ENCODE measurements at regions not wholly inside any gene's neighbourhood (a gene's known extent, or its start where the extent isn't known, plus 50 kb on each side); places are given as distances from the start of the nearest gene placed in this dataset.
A peak's percentile ranks its signal among the peaks of the same experiment; 100 is the strongest.

- CTCF ChIA-PET = interaction anchor here (0.6 to 3.2 kb wide), 4 partner anchors 25 to 141 kb away, joined by 3 to 15 read pairs (median 5); no protein-coding TSS in a partner anchor
These were observed 65.8 kb upstream of the SMIM36 start for GRCh38 chr17:55576996-55577586.

DNA sequence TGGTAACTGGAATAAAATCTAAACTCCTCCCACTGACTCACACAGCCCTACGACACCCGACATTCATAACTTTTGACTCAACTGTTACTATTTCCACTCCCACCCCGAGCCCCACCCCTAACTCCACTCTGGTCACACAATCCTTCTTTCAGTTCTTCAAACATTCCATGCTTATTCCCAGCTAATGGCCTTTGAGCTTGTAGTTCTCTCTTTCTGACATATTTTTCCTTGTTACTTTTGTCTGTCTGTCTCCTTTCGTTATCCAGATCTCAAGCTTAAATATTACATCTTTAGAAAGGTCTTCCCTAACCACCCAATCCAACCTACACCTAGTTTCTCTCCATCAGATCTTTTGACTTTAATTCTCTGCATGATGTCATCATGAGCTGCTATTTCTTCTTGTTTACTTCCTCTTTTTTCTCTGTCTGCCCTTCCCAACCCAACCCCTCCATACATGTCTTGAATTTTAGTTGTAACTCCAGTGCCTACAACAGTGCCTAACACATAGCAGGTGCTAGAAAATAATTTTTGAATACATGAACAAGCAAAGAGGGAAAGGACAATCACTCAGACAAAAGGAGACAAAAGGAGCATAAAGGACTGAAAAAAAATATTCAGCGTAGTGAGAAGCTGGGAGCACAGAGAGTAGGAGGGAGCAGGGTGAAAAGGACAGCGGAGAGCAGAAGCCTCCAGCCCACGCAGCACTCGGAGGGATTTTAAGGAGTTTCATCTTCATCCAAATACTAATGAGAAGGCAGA lies 65.2 kb upstream of the SMIM36 start:
- H3K9me3 ChIP-seq = no peaks in the 10 kb centered on the region
- no peak for DNase-seq
- H3F3A ChIP-seq (replicated peaks; ENCODE audit: insufficient read depth) = no peaks in the 10 kb centered on the region
- H2AFZ ChIP-seq (ENCODE audit: low read depth) = peak overlapping the region; percentile 52
- 61% methylated on average over 8 of the region's 8 CpGs for WGBS (ENCODE audit: low lambda C conversion rate)
- H4K20me1 ChIP-seq (ENCODE audit: insufficient read depth) = no peaks in the 10 kb centered on the region
- no peaks in the 10 kb centered on the region for H3K79me2 ChIP-seq (ENCODE audit: insufficient read depth)
- H3K9me2 ChIP-seq = no peaks in the 10 kb centered on the region; the same call in 1 of the 2 replicates
- H3K36me3 ChIP-seq (replicated peaks in 1 of 2; ENCODE audit: control insufficient read depth in 1 of 2, insufficient read depth in 2 of 2, low read length in 1 of 2) = no peaks in the 10 kb centered on the region
- no peak overlapping the region for H3K4me3 ChIP-seq (ENCODE audit: low read depth in 2 of 2, low read length in 1 of 2)
- peak overlapping the region in 1 of 2 experiments; percentile 18; a peak in 2 of 4 replicates for H3K27ac ChIP-seq (ENCODE audit: low read depth in 2 of 2, low read length in 1 of 2)
- TF ChIP-seq USF1 (IDR thresholded peaks at IDR 0.05; ENCODE audit: borderline replicate concordance, low read depth) (no peak), GATA2 (CRISPR knock-in tag; IDR thresholded peaks at IDR 0.05) (no peak), EZH2phosphoT487 (IDR thresholded peaks at IDR 0.05; ENCODE audit: borderline replicate concordance, low read depth) (no peak), CHD2 (IDR thresholded peaks at IDR 0.05; ENCODE audit: low read length, partially characterized antibody) (no peak), MAX (IDR thresholded peaks at IDR 0.05; ENCODE audit: low read depth) (no peak), NRF1 (IDR thresholded peaks at IDR 0.05; ENCODE audit: low read depth, low read length) (no peak), SIN3A (IDR thresholded peaks at IDR 0.05; ENCODE audit: borderline replicate concordance, low read depth, low read length) (no peak), MEF2A (IDR thresholded peaks at IDR 0.05; ENCODE audit: borderline replicate concordance, low read depth) (no peak), RXRA (IDR thresholded peaks at IDR 0.05; ENCODE audit: borderline replicate concordance, low read depth) (no peak), REST (IDR thresholded peaks at IDR 0.05; ENCODE audit: low read depth, low read length) (no peak), MXI1 (IDR thresholded peaks at IDR 0.05; ENCODE audit: low read depth, low read length) (no peak), FOXM1 (IDR thresholded peaks at IDR 0.05; ENCODE audit: low read depth) (no peak), RFX5 (IDR thresholded peaks at IDR 0.05; ENCODE audit: low read length) (no peak)
- TF ChIP-seq, protein P1, sequence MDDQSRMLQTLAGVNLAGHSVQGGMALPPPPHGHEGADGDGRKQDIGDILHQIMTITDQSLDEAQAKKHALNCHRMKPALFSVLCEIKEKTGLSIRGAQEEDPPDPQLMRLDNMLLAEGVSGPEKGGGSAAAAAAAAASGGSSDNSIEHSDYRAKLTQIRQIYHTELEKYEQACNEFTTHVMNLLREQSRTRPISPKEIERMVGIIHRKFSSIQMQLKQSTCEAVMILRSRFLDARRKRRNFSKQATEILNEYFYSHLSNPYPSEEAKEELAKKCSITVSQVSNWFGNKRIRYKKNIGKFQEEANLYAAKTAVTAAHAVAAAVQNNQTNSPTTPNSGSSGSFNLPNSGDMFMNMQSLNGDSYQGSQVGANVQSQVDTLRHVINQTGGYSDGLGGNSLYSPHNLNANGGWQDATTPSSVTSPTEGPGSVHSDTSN (IDR thresholded peaks at IDR 0.05) = no peak
- peaks cover 4 to 11% of the 10 kb centered on the region in 2 experiments; a peak in 1 of 4 replicates for H3K4me1 ChIP-seq (ENCODE audit: control insufficient read depth in 1 of 2, insufficient read depth in 2 of 2, low read depth in 1 of 2, low read length in 1 of 2)
- ChIA-PET POLR2A (no interaction called here), CTCF (interaction anchor here (0.6 to 3.2 kb wide), 5 partner anchors 26 to 142 kb away, joined by 3 to 15 read pairs (median 4); no protein-coding TSS in a partner anchor)
- no peak overlapping the region for H3K9ac ChIP-seq
- no peaks in the 10 kb centered on the region for H3K27me3 ChIP-seq (ENCODE audit: insufficient read depth)
- H3K4me2 ChIP-seq = peak overlapping the region; percentile 41

More at GRCh38 chr17:55576996-55577586, 65.8 kb upstream of the SMIM36 start:
- H3K27me3 ChIP-seq (ENCODE audit: insufficient read depth) = no peaks in the 10 kb centered on the region
- peaks cover 4 to 11% of the 10 kb centered on the region in 2 experiments; a peak in 1 of 4 replicates for H3K4me1 ChIP-seq (ENCODE audit: control insufficient read depth in 1 of 2, insufficient read depth in 2 of 2, low read depth in 1 of 2, low read length in 1 of 2)
- WGBS (ENCODE audit: low lambda C conversion rate) = 68% methylated on average over 9 of the region's 9 CpGs
- H3K36me3 ChIP-seq (replicated peaks in 1 of 2; ENCODE audit: control insufficient read depth in 1 of 2, insufficient read depth in 2 of 2, low read length in 1 of 2) = no peaks in the 10 kb centered on the region
- peak overlapping the region in 1 of 2 experiments; percentile 18; a peak in 2 of 4 replicates for H3K27ac ChIP-seq (ENCODE audit: low read depth in 2 of 2, low read length in 1 of 2)
- H2AFZ ChIP-seq (ENCODE audit: low read depth) = peak overlapping the region; percentile 52
- no peaks in the 10 kb centered on the region for H4K20me1 ChIP-seq (ENCODE audit: insufficient read depth)
- H3K9me3 ChIP-seq = no peaks in the 10 kb centered on the region
- H3K9ac ChIP-seq = no peak overlapping the region
- no peaks in the 10 kb centered on the region for H3K79me2 ChIP-seq (ENCODE audit: insufficient read depth)
- POLR2A ChIA-PET = no interaction called here
- H3K9me2 ChIP-seq = no peaks in the 10 kb centered on the region; the same call in 1 of the 2 replicates
- TF ChIP-seq TEAD4 (IDR thresholded peaks at IDR 0.05; ENCODE audit: borderline replicate concordance, insufficient read depth) = no peak
- no peak for DNase-seq
- peak overlapping the region; percentile 41 for H3K4me2 ChIP-seq
- H3F3A ChIP-seq (replicated peaks; ENCODE audit: insufficient read depth) = no peaks in the 10 kb centered on the region
- H3K4me3 ChIP-seq (ENCODE audit: low read depth in 2 of 2, low read length in 1 of 2) = no peak overlapping the region
